Fibroblast of skin of right biceps (primary cell): ENCODE measurements at regions not wholly inside any gene's neighbourhood (a gene's known extent, or its start where the extent isn't known, plus 50 kb on each side); places are given as distances from the start of the nearest gene placed in this dataset.
"Not testable (repeated sequence)": the region's sequence is repeated elsewhere in the genome, so short reads cannot be mapped to it uniquely, and the experiment has no call there.

Experiments used
- DNase-seq: peaks from one replicate; pipeline ENCODE4 v3.0.0-alpha.2; 2013

DNA sequence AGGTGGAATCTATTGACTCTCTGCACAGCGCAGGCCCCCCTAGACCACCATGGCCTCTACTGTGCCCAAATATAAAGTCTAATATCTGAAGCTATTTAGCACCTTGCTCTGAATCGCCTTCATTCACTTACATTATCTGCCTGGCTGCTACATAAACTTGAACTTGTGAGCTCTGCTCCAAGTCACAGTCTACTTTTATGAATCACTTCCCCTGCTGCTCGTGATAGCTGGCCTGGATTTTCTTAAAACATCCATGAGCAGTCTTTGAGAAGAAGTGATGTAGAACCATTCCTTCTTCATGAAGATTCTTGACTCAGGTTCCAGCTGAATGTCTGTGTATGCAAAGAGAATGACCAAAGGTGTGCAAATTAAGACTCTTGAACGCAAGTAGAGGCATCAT is 359.5 kb downstream of the RND3 start:
- DNase-seq = peak; percentile 69

DNA sequence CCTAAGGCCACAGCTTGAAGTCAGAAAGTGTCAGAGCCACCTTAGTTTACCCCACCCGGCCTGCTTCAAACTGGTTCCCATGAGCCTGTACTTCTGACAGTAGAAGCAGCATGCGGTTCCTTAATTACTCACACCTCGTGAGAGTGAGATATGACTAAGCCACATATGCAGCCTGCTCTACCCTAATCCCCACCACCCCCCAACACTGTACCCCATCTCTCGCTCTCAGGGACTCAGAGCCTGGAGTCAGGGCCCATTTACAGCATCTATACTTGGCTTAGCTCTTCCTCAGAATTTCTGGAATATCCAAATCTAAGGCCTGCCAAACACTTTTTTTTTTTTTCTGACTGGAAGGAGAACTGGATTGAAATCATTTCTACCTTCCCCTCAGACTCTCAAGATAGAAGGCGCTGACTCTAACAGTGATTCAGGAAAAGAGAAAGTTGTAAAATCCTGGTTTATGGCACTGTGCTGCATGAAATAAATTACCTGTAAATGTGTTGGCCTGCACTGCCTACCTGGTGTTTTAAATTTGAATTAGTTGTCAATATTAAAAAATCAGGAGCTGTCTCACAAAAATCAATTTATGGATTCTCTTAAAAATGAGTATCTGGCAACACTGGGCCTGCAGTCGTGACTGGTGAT is 360.0 kb downstream of the RND3 start:
- no peak for DNase-seq

DNA sequence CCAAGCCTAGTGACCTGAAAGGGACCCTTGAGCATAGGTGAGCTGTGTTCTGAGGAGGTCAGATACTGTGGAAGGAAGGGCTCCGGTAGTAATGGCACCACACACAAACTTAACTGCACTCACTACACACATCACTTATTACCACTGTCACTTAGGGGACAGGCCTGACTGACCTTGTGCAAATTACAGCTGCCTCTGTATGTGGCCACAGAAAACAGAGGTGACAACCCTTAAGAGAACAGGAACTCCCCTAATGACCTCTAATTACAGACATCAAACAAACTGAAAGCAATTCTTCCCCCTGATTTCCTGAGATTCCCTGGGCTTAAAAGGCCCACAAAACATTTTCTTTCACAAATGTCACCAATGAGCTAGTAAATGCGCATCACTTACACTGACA is 360.6 kb downstream of the RND3 start:
- DNase-seq = no peak

DNA sequence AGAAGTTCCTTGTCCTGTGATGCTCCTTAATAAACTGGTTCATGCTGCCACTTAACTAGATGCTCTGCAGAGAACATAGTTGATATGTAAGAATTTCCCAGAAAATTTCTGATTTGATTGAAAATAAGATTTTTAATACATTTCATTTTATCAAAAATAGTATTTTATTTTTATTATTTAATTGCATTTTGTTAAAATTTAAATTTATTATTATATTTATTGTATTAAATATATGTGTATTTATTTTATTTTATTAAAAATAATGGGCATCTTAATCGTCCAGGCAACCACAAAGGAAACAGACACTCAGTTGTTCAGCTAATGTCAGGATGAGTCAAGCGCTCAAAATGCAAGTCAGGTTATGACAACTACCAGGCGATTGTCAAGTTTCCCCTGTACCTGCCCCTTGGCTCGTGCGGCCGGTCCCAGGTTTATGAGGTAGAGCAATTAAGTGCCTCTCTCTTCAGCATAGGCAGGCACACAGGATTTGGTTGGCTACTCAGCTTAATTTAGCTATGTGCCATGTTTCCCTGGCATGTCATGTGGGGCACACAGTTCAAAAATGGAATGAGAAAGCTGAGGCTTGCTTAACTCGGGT is 361.2 kb downstream of the RND3 start:
- no peak for DNase-seq

DNA sequence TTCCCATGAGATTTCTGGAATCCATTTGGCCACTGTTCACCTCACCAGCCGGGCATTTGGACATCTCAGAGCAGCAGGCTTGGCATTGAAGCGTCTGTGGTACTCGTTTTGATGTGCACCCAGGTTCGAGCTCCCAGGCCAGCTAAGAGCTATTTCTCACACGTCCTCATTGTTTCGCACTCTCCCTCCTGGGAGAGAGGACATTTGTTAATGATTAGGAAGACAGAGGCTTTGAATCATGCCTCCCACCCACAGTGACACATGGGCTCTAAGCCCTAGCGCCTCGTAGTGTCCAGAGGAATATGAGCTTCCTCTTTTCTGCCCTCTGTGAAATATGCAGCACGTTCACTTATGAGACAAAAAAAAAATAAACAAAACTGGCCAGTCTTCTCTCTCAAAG is 361.8 kb downstream of the RND3 start:
- peak; percentile 92 for DNase-seq

DNA sequence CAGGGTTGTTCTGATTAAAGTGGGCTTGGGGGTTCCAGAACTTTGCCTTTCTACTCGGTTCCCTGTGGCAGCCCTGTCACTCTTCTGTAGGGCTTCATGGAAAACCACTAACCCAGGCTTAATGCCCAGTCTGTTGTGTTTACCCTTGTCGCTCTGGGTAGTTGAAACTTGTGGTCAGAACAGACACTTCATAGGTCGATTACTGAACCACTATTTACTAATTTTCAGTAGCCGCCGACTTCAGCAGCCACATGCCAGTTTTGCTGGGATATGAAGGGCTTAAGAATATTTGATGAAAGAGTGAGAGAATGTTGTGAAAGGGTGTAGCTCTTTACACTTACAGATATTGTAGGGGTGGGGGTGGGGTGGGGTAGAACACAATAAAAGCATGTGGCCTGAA is 362.3 kb downstream of the RND3 start:
- no peak for DNase-seq

DNA sequence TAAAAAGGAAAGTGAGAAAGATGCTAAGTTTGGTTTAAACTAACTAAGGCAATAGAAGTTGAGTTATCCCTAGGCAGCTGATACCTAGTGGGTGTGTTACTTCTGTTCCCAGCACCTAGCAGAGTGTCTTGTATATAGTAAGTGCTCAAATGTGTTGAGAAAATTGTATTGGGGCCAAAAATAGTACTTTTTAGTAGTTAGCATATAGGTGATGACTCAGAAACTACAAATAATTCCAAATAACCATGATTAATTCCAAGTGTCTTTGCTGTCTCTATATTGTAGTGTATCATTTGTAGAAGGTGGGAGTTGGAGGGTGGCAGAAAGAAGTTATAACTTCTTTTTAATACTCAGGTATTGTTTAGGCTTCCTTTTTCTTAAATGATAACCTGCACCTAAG is 362.7 kb downstream of the RND3 start:
- peak; percentile 51 for DNase-seq

DNA sequence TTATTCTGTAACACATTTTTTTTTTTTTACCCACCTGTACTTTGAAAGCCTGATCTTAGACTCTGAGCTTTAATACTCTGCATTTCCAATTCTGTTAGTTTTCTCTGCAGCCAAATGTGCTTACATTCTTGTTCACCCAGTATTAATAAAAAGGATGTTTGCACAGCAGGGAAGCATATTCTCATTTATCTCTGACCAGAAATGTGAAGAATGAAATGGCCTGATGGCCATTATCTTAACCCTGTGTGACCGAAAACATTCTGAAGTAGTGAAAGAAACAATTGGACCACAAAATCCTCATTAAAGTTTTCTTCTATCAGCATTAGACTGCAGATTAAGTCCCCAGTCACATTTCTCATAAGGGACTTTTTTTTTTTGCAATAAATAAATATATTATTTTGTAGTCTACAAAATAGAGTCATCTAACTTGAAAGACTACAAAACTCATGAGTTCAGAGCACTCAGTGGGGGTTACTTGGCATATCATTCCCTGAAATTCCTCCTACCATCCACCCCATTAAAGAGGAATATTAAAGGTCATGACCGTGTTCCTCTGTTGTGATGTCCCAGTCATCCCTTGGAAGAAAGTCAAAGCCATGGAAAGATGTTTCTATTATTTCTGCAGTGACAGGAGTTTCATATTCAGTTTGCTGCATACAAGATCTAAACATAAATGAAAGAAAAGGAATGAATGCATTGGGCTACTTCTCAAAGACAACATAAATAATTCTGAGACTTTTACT is 364.4 kb downstream of the RND3 start:
- no peak for DNase-seq

DNA sequence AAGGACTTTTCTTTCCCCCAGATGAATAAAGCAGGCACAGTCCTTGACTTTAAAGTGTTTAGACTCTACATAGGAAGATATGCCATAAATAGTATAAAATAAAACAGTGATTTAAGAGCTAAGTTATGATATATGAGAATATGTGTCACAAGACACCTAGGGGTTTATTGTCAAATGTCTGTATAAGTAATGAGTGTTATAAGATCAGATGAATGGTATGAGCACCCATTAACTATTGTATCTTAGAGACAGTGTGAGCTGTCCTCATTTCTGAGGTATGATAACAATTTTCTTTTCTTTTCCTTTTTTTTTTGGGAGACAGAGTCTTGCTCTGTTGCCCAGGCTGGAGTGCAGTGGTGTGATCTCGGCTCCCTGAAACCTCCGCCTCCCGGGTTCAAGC is 365.3 kb downstream of the RND3 start:
- DNase-seq = no peak

DNA sequence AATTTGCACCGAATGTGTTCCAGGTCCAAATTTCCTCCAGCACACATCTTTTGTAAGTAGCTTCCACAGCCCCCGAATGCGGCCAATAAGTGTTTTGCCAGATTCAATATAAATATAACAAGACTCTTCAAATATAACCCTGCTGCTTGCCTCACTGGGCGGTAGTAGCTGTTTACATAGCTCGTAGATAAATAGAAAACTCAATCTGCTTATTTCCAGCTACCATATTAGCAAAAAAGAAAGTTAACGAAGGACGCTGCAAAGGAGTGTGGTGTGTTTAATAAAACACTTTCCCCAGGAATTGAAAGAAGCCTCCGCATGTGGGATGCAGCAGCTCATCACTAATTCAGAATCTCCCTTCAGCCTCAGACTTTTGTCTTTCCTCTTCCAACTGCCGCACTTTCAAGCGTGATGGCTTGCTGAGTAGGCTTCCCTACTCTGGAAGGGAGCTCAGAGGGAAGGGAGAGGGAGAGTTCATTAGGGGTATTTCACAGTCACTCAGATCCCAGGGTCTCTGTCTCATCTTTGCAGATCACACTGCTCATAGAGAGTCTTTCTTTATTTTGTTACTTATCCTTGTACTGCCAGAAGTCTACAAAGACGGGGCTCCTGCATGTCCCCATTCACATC is 367.0 kb downstream of the RND3 start:
- no peak for DNase-seq

DNA sequence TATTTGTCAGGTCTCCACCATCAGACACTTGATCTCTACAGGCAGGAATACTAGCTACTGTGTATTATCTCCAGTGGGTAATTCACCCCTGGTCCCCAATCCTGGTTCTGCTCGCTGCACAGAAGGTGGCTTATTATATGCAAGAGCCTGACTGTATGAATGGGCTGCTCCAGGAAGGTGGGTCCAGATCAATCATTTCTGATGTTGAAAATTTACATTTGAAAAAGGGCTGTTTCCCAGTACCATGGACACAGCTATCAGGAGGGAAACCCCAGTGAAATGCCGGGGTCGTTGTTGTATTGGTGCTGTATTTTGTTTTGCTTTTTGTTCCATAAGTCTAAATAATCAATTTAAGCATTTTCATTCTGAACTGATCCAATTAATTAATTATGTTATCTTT is 367.6 kb downstream of the RND3 start:
- DNase-seq = no peak

DNA sequence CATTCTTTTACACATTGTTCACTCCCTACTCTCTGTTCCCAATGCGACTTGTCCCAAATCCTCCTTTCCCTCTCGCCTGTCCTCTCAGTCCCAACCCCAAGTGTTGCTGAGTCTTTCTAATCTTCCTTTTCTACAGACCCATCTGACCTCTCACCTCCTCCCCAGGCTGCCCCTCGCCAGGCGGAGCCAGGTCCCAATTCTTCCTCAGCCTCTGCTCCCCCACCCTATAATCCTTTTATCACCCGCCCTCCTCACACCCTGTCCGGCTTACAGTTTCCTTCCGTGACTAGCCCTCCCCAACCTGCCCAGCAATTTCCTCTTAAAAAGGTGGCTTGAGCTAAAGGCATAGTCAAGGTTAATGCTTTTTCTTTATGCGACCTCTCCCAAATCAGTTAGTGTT is 373.4 kb downstream of the RND3 start:
- not testable (repeated sequence) for DNase-seq

DNA sequence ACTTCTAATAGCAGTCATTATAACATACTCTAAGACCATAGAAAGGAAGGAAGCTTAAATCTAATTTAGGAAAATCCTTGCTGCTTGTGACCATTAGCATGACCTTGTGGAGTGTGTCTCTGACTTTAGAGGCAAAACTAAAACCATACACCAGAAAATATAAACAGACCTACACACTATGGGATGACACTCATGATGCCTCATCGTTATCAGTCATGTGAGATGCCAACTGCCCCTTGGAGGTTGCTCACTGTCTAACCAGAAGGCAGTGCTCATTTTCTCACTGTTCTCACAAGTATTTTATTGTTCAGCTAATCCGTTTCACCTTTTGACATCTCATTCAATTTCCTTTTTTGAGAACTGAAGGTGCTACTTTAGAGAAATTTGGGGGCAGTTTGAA is 376.9 kb downstream of the RND3 start:
- DNase-seq = no peak

DNA sequence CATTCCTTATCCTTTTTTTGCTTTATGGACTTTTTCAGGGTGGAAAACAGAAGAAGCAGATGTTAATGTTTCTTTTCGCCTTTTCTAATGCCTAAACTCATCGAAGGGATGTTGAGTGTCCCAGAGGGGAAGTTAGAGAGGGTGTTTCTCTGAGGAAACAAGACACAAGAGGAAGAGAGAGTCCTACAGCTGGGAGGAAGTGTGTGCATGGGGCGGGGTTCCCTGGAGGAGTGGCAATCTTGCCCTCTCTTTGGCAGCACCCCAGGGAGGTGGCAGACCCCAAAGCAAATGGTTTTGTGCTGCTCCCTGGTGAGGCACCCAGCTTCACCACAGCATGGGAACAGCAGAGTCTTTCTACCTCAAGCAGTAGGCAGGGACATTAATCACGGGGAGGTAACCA is 377.6 kb downstream of the RND3 start:
- DNase-seq = no peak

DNA sequence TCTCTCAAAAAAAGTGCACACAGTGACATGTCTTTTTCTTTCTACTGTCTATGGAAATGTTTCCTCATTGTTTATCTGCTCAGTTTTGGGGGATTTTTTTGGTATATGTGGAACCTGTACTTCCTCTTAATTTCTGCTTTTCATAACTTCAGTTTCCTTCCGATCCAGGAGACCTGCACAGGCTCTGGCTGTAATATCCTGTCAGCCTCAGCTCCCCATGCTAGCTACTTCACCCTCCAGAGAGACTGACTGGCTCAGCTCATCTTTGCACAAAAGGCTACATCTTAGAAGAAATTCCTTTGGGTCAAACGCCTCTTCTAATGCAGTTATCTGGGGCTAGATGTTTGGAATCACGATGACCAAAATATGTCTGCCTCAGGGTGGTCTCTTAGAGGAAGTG is 378.4 kb downstream of the RND3 start:
- no peak for DNase-seq

DNA sequence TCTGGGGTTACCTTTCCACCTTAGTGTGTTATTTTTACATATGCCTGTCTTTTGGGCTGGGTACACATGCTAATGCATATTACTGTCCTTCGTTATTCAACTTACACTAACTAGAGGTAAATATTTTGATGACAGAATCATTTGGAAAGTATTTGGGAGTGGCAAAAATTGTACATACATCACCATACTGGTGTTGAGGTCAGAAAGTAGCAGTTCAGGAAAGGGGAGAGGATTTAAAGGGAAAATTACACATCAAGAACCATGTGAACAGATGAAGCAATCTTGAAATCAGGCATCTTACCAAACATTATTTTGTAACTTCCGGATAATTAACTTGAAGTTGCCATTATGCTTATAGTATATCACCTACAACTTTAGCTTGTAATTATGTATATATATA is 379.7 kb downstream of the RND3 start:
- DNase-seq = no peak

DNA sequence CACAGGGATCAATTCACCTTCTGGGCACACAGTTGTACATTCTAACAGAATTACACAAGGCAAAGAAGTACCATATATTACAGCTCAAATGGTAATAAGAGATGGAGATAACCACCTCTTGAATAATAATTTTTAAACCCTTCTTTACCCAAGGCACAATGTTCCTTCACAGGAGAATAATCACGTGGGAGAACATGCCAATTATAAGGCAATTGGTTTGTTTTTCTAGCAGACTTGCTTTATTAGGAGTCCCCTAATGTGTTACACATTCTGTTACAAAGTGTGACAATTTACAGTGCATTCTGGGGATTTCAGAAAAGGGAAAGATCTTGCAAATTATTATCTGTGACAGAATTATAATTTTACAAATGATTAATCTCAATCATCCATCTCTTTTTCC is 380.3 kb downstream of the RND3 start:
- DNase-seq = no peak

DNA sequence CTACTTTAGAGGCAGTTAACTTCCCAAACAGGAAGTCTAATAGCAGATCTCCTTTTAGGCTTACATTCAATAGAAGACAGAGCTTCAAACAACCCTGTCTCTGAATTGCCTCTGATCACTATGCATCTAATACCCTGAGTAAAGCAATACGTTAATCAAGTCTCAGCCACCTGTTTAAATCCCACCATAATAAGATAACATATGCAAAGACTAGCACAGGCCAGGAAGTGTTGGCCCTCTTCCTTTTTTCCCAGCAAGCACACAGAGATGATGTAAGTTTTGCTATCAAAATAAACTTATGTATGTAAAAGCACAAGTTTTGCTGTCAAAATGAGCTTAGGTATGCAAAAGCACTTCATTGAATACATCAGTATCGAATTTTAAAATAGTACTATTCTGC is 385.5 kb downstream of the RND3 start:
- no peak for DNase-seq

DNA sequence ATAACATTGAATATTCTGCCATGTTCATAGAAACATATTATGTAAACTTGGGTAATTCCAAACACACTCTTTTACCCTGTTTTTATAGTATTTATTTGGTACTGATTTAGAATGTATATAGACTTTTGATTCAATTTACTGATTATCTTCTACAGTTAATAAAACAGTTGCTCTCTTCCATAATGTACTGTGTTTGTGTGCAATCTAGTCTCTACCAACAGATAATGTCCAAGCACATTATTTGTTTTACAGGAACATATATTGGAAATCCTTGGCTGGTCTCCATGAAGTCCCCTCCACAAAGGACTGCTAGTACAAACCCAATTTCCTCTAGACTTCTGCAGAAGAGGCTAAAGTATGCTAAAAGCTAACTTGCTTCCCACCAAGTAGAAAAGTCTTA is 386.6 kb downstream of the RND3 start:
- DNase-seq = no peak

DNA sequence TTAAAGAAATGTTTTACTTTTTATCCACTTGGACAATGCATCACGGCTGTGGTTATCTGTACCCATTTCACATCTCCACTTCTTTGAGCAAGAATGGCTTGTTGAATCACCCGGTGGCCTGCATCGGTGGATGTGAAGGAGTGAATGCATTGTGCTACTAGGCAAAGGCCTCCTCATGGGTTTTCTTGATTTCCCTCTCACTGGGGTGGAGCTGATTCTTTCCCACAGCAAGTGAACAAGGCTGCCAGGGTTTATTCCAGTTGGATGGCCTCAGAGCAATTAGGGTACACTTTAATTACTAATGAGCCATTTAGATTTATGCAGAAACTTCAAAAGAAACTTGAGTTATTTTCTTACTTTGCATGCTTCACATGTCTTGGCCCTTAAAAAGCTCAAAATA is 387.1 kb downstream of the RND3 start:
- no peak for DNase-seq

DNA sequence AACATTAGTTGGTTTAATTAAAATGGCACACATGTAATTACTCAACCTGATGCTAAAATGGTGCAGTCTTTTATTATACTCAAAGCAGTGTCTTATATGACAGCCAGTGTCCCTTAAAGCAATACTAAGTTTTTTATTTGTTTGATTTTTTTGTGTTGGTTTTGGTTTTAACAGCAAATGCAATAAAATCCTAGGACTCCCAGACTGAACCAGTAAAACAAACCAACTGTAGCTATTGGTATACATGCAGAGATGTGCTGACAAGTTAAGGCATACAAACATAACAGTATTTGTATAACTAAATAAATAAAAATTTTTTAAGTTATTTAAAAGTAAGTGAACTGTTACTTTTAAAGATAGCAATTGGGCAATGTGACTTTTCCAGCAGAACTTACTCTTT is 387.7 kb downstream of the RND3 start:
- DNase-seq = no peak

DNA sequence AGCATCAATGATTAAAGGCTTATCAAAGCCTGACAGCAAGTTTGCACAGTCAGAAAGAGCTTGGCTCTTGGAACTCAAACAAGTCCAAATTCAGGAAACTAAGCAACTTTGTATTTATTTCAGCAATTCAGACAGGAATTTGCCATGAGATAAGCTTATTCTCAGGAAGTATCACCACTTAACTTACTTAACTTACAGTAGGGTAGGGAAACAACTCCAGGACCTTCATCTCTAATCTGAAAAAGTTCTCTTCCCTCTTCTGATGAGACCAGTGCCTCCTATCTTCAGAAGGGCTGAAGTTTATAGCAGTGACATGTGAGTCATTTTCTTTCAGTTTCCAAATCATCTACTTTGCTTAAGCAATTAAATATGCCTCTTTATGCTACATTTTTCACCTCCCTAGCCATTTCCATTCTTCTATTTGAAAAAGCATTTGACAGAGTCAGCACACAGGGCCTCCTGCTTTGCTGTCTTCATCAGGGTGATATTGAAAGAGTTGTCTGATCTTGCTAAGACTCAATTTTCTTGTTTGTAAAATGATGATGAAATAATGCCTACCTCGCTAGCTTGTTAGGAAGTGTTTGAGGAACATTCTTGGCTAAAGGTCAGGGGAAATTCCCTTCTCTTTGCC is 389.5 kb downstream of the RND3 start:
- peak; percentile 38 for DNase-seq

DNA sequence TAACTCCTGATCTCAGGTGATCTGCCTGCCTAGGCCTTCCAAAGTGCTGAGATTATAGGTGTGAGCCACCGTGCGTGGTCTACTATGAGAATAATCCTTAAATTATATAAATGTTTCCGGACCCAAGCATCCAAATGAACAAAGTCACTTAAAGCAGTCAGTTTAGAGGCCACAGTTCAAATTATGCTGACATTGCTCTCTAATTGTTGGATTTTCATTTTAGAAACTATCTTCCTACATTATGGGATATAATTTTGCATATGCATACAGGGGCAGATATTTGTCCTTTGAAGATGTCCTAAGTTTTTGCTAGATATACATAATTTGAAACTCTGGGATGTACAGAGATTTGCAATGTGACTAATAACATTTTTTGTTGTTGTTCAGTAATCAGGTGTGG is 390.1 kb downstream of the RND3 start:
- no peak for DNase-seq
